ENCODE measurements at regions not wholly inside any gene's neighbourhood (a gene's known extent, or its start where the extent isn't known, plus 50 kb on each side); places are given as distances from the start of the nearest gene placed in this dataset.

DNA sequence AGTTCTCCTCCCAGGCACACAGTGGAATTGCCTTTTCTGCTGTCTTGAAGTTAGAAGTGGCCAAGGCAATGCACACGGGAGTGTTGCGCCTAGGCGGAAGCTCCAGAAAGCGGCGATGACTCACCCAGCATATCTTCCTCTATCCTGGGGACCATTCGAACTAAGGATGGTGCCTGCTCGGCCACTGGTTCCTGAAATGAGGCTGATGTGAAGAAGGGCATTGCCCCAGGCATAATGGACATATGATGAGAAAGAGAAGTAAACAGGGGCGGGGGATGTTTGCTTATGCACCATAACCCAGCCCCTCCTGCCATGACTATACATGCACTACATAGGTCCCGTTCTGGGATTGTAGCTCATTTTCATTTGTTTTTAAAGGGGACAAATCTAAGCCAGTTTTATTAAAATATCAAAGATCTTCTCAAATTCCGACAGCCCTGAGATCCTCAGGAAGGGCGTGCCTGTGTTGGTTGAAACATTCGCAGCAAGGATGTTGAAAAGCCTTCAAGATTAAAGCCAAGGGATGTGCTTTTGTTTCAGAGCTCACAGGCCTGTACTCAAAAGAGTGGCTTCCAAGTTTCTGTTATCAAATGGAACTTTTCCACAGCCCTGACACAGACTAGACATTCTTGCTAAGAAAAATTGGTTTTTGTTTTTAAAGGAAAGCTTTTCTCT lies 218.5 kb downstream of the LY86 start:
- H3K27me3 Mint-ChIP-seq (ENCODE audit: low read depth): peaks cover 12% of the 10 kb centered on the region
- no peak overlapping the region for H3K27ac Mint-ChIP-seq (ENCODE audit: unreplicated experiment)
- TF ChIP-seq CTCF (conservative IDR thresholded peaks at IDR 0.05): no peak
- no peak for DNase-seq (ENCODE audit: low read depth, low spot score)
- no peaks in the 10 kb centered on the region for H3K36me3 Mint-ChIP-seq (ENCODE audit: low read depth)
- H3K4me3 Mint-ChIP-seq: no peak overlapping the region
- H3K9me3 Mint-ChIP-seq: no peaks in the 10 kb centered on the region
- peaks cover 19% of the 10 kb centered on the region for H3K4me1 Mint-ChIP-seq

DNA sequence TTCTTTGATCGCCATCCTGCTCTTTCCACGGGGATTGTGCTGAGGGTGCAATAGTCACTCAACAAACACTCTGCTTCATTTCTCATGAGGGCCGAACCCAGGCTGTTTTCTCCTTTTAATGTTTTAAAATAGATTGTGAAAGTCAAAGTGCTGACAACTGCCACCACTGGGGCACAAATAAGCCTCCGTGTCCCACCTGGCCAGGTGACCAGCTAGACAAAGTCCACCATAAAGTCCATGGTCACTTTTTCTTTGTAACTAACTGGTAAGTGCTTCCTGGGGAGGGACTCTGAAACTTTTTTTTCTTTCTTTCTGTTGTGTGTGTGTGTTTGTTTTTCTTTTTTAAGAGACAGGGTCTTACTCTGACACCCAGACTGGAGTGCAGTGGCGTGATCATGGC lies 219.8 kb downstream of the LY86 start:
- H3K36me3 Mint-ChIP-seq (ENCODE audit: low read depth): no peaks in the 10 kb centered on the region
- H3K9me3 Mint-ChIP-seq: no peaks in the 10 kb centered on the region
- H3K27ac Mint-ChIP-seq (ENCODE audit: unreplicated experiment): no peak overlapping the region

DNA sequence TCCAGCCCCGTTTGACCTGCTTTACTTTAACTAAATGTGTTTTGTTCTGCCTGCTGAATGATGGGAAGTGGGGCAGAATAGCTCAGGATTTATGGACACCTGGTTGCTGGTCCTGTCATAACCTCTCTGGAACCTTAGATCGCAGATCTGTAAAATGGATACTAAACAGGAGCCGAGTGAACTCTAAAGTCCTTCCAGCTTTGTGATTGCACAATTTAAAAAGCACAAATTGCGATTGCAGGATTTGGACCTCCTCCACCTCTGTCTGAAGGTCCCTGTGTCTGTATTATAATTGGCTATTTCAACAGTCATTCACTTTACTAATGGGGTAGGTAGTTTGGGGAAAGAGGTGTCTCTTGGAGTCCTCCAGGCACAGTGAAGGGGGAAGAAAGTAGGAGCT lies 220.4 kb downstream of the LY86 start:
- H3K27me3 Mint-ChIP-seq (ENCODE audit: low read depth): peaks cover 12% of the 10 kb centered on the region
- H3K4me3 Mint-ChIP-seq: no peak overlapping the region
- H3K9me3 Mint-ChIP-seq: no peaks in the 10 kb centered on the region
- peaks cover 24% of the 10 kb centered on the region for H3K4me1 Mint-ChIP-seq
- no peak for TF ChIP-seq CTCF (conservative IDR thresholded peaks at IDR 0.05)
- no peak for DNase-seq (ENCODE audit: low read depth, low spot score)
- H3K36me3 Mint-ChIP-seq (ENCODE audit: low read depth): no peaks in the 10 kb centered on the region
- H3K27ac Mint-ChIP-seq (ENCODE audit: unreplicated experiment): no peak overlapping the region

More for the DNA sequence above, 219.8 kb downstream of the LY86 start:
- H3K27me3 Mint-ChIP-seq (ENCODE audit: low read depth): peaks cover 12% of the 10 kb centered on the region
- DNase-seq (ENCODE audit: low read depth, low spot score): no peak
- H3K4me1 Mint-ChIP-seq: peaks cover 24% of the 10 kb centered on the region
- no peak overlapping the region for H3K4me3 Mint-ChIP-seq
- no peak for TF ChIP-seq CTCF (conservative IDR thresholded peaks at IDR 0.05)

DNA sequence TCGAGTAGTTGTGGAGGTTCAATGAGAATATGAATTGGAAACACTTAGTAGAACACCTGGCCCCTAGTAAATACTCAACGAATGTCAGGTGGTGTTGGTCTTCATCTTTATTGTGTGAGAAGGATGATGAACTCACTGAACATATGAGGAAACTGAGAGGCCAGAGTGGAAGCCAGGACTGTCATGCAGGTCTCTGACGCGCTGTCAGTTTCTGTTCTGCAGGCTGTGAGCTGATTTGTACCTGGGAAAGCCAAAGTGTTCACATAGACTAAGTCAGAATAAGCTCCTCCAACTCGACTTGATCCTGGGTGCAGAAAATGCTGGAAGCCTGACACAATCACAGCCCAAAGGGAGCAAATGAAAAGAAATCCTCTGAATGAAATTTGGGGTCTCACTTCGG lies 222.2 kb downstream of the LY86 start:
- Mint-ChIP-seq H3K36me3 (ENCODE audit: low read depth) (no peaks in the 10 kb centered on the region), H3K4me3 (no peak overlapping the region), H3K4me1 (peaks cover 24% of the 10 kb centered on the region), H3K27me3 (ENCODE audit: low read depth) (peaks cover 12% of the 10 kb centered on the region), H3K9me3 (no peaks in the 10 kb centered on the region), H3K27ac (ENCODE audit: unreplicated experiment) (no peak overlapping the region)
- TF ChIP-seq CTCF (conservative IDR thresholded peaks at IDR 0.05): no peak
- no peak for DNase-seq (ENCODE audit: low read depth, low spot score)

- no peaks in the 10 kb centered on the region for H3K9me3 Mint-ChIP-seq
- no peak for DNase-seq (ENCODE audit: low read depth, low spot score)
- TF ChIP-seq CTCF (conservative IDR thresholded peaks at IDR 0.05): no peak
- peaks cover 24% of the 10 kb centered on the region for H3K4me1 Mint-ChIP-seq
- H3K27ac Mint-ChIP-seq (ENCODE audit: unreplicated experiment): peak overlapping the region; percentile 93
- no peak overlapping the region for H3K4me3 Mint-ChIP-seq
- H3K27me3 Mint-ChIP-seq (ENCODE audit: low read depth): peaks cover 12% of the 10 kb centered on the region
- no peaks in the 10 kb centered on the region for H3K36me3 Mint-ChIP-seq (ENCODE audit: low read depth)
These were observed 222.8 kb downstream of the LY86 start for GRCh38 chr6:6811128-6812009.
